H9 (cell line): ENCODE measurements at regions not wholly inside any gene's neighbourhood (a gene's known extent, or its start where the extent isn't known, plus 50 kb on each side); places are given as distances from the start of the nearest gene placed in this dataset.

Source experiments
- DNase-seq: peaks from one replicate; pipeline ENCODE4 v3.0.0-alpha.2; 2017
- H2AFZ ChIP-seq: one replicate; pipeline ENCODE4 v1.6.1; 2013; ENCODE audit warnings: mild to moderate bottlenecking, low read length, control low read depth, moderate library complexity
- H2AK5ac ChIP-seq: 2 replicates; pipeline ENCODE4 v1.6.1; 2013; ENCODE audit warnings: low read length, control low read depth, mixed read lengths; ENCODE audit not compliant: insufficient read length
- H2BK120ac ChIP-seq: one replicate; pipeline ENCODE4 v1.6.1; 2013; ENCODE audit warnings: low read depth, mild to moderate bottlenecking, low read length, control low read depth, inconsistent platforms; ENCODE audit not compliant: poor library complexity, severe bottlenecking
- H2BK12ac ChIP-seq: 2 replicates; pipeline ENCODE4 v1.6.1; 2013; ENCODE audit warnings: low read length, control low read depth, mixed read lengths, low read depth; ENCODE audit not compliant: insufficient read length
- H2BK15ac ChIP-seq: 2 replicates; pipeline ENCODE4 v1.6.1; 2013; ENCODE audit warnings: low read depth, low read length, control low read depth
- H2BK20ac ChIP-seq: one replicate; pipeline ENCODE4 v1.6.1; 2013; ENCODE audit warnings: low read depth, mild to moderate bottlenecking, low read length, control low read depth, inconsistent platforms; ENCODE audit not compliant: poor library complexity, severe bottlenecking
- H2BK5ac ChIP-seq: 2 replicates; pipeline ENCODE4 v1.6.1; 2013; ENCODE audit warnings: low read length, control low read depth, mixed read lengths; ENCODE audit not compliant: insufficient read length
- H3K14ac ChIP-seq: 2 replicates; pipeline ENCODE4 v1.6.1; 2013; ENCODE audit warnings: low read length, control low read depth; ENCODE audit not compliant: insufficient read depth
- H3K18ac ChIP-seq: 2 replicates; pipeline ENCODE4 v1.6.1; 2013; ENCODE audit warnings: low read depth, mild to moderate bottlenecking, mixed read lengths, low read length, control low read depth; ENCODE audit not compliant: insufficient read length
- H3K23ac ChIP-seq: 2 replicates; pipeline ENCODE4 v1.6.1; 2013; ENCODE audit warnings: low read length, control low read depth, mixed read lengths, low read depth; ENCODE audit not compliant: insufficient read length
- H3K23me2 ChIP-seq: 2 replicates; pipeline ENCODE4 v1.6.1; 2013; ENCODE audit warnings: low read depth, mild to moderate bottlenecking, mixed read lengths, low read length, control low read depth; ENCODE audit not compliant: insufficient read length, poor library complexity, severe bottlenecking
- H3K27ac ChIP-seq: 2 replicates; pipeline ENCODE4 v1.5.1; 2013; ENCODE audit warnings: low read length, control low read depth, mixed read lengths, low read depth; ENCODE audit not compliant: insufficient read length
- H3K27me3 ChIP-seq: 2 replicates; pipeline ENCODE4 v1.6.1; 2013; ENCODE audit warnings: low read length, control low read depth, inconsistent platforms; ENCODE audit not compliant: insufficient read depth
- H3K4ac ChIP-seq: 2 replicates; pipeline ENCODE4 v1.6.1; 2013; ENCODE audit warnings: low read depth, mild to moderate bottlenecking, control low read depth, inconsistent platforms, low read length, moderate library complexity
- H3K4me1 ChIP-seq: 2 replicates; pipeline ENCODE4 v1.6.1; 2013; ENCODE audit warnings: low read length, control low read depth, inconsistent platforms; ENCODE audit not compliant: insufficient read depth
- H3K4me2 ChIP-seq: 2 replicates; pipeline ENCODE4 v1.6.1; 2013; ENCODE audit warnings: low read length, control low read depth, mixed read lengths; ENCODE audit not compliant: insufficient read length, insufficient read depth
- H3K56ac ChIP-seq: 2 replicates; pipeline ENCODE4 v1.6.1; 2013; ENCODE audit warnings: low read depth, mild to moderate bottlenecking, mixed read lengths, low read length, control low read depth; ENCODE audit not compliant: insufficient read length
- H3K79me1 ChIP-seq: 2 replicates; pipeline ENCODE4 v1.6.1; 2013; ENCODE audit warnings: low read depth, mild to moderate bottlenecking, moderate library complexity, low read length, control low read depth, inconsistent platforms; ENCODE audit not compliant: insufficient read depth, poor library complexity, severe bottlenecking
- H3K79me2 ChIP-seq: 2 replicates; pipeline ENCODE4 v1.6.1; 2013; ENCODE audit warnings: low read length, control low read depth, inconsistent platforms; ENCODE audit not compliant: insufficient read depth
- H3K9ac ChIP-seq: 2 replicates; pipeline ENCODE4 v1.6.1; 2013; ENCODE audit warnings: low read length, control low read depth, mixed read lengths; ENCODE audit not compliant: insufficient read length; ENCODE audit errors: extremely low read depth
- H3K9me3 ChIP-seq: one replicate; pipeline ENCODE4 v1.6.1; 2013; ENCODE audit warnings: low read depth, low read length, inconsistent platforms; ENCODE audit not compliant: control insufficient read depth
- H3T11ph ChIP-seq: one replicate; pipeline ENCODE4 v1.6.1; 2013; ENCODE audit warnings: mild to moderate bottlenecking, low read length, control low read depth, inconsistent platforms
- H4K20me1 ChIP-seq: one replicate; pipeline ENCODE4 v1.6.1; 2013; ENCODE audit not compliant: control insufficient read depth, insufficient read length, insufficient read depth
- H4K5ac ChIP-seq: 2 replicates; pipeline ENCODE4 v1.6.1; 2013; ENCODE audit warnings: low read depth, mild to moderate bottlenecking, mixed read lengths, low read length, control low read depth; ENCODE audit not compliant: insufficient read length
- H4K8ac ChIP-seq: replicated peaks from 2 replicates; pipeline ENCODE4 v1.6.1; 2013; ENCODE audit warnings: low read length, control low read depth, mixed read lengths, low read depth; ENCODE audit not compliant: insufficient read length
- H4K91ac ChIP-seq: 2 replicates; pipeline ENCODE4 v1.6.1; 2013; ENCODE audit warnings: low read depth, mild to moderate bottlenecking, moderate library complexity, mixed read lengths, low read length, control low read depth; ENCODE audit not compliant: insufficient read length
- H3K27ac Mint-ChIP-seq, 3 experiments: 2 replicates in 2 of 3; 3 replicates in 1 of 3; pipeline ENCODE4 v1.8.0; 2020 to 2021; ENCODE audit warnings: mixed read lengths in 3 of 3, mild to moderate bottlenecking in 1 of 3, moderate library complexity in 1 of 3
- H3K27me3 Mint-ChIP-seq: 2 replicates; pipeline ENCODE4 v1.8.0; 2021; ENCODE audit warnings: low read depth, mild to moderate bottlenecking, moderate library complexity, mixed read lengths
- H3K36me3 Mint-ChIP-seq, 3 experiments: 2 replicates in 2 of 3; 3 replicates in 1 of 3; pipeline ENCODE4 v1.8.0; 2020 to 2021; ENCODE audit warnings: low read depth in 3 of 3, mixed read lengths in 3 of 3; ENCODE audit not compliant: insufficient read depth in 1 of 3
- H3K4me1 Mint-ChIP-seq, 2 experiments: 2 replicates each; pipeline ENCODE4 v1.8.0; 2020; ENCODE audit warnings: mixed read lengths in 2 of 2
- H3K4me3 Mint-ChIP-seq, 2 experiments: 2 replicates in 1 of 2; 3 replicates in 1 of 2; pipeline ENCODE4 v1.8.0; 2020 to 2021; ENCODE audit warnings: mild to moderate bottlenecking in 2 of 2, mixed read lengths in 2 of 2, moderate library complexity in 1 of 2
- H3K9me3 Mint-ChIP-seq, 2 experiments: 2 replicates in 1 of 2; 3 replicates in 1 of 2; pipeline ENCODE4 v1.8.0; 2020; ENCODE audit warnings: mild to moderate bottlenecking in 2 of 2, mixed read lengths in 2 of 2, moderate library complexity in 1 of 2
- WGBS: extraction: QIAGEN DNeasy Blood & Tissue Kit; methylation state at CpG from one replicate; pipeline ENCODE4 v1.1.7; 2013; ENCODE audit warnings: missing lambda C conversion rate, low lambda C conversion rate, mixed read lengths; ENCODE audit not compliant: insufficient read length; ENCODE audit errors: extremely low coverage; 5-methylcytosine and 5-hydroxymethylcytosine counted together
- TF ChIP-seq, protein P1 (sequence below): fragments of 200-600 bp; sonication (generic); conservative IDR thresholded peaks from 3 replicates; pipeline ENCODE4 v1.8.0; 2021; ENCODE audit warnings: antibody characterized with exemption, mild to moderate bottlenecking

DNA sequence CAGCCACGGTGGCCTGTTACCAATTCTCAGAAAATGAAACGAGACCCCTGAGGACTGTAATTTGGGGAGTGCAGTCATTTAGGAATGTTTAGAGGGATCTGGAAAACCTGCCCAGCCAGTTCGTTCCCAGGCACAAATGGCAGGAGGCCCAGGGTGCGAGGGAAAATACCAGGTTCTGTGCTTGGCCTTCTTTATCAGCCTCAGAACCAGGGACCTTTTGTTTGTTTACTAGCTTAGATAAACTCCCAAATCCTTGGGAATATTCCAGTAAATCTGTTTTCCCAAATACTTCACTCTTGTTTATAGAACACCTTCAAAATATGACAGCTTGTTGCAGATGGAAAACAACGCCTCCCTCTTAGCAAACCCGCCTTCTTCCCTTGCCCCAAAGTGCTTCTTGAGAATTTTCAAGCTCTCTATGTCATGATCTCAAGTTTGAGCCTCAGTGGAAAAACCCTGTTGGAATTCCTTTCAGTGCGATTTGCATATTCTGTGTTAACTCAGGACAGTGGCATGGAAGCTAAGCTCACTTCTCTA, 400.3 kb upstream of the SMIM21 start:
- no peaks in the 10 kb centered on the region for H3K27me3 ChIP-seq
- no peak overlapping the region for H4K5ac ChIP-seq
- peaks cover 34% of the 10 kb centered on the region in 2 experiments for H3K4me1 Mint-ChIP-seq
- H3K27me3 Mint-ChIP-seq, result no peaks in the 10 kb centered on the region; the same call in 1 of the 2 replicates
- H3K9ac ChIP-seq, result no peak overlapping the region
- WGBS, result no CpG with 5 or more reads among the region's 7 CpGs
- H4K8ac ChIP-seq, result no peak overlapping the region
- peaks cover 3% of the 10 kb centered on the region; the same call in 1 of the 2 replicates for H3K4me1 ChIP-seq
- no peak overlapping the region for H3T11ph ChIP-seq
- no peak overlapping the region for H2AFZ ChIP-seq
- no peak overlapping the region for H3K56ac ChIP-seq
- H2BK5ac ChIP-seq, result no peak overlapping the region
- no peak overlapping the region for H3K4ac ChIP-seq
- no peak overlapping the region for H3K27ac ChIP-seq
- H3K9me3 ChIP-seq, result no peaks in the 10 kb centered on the region
- H2BK120ac ChIP-seq, result no peak overlapping the region
- no peak overlapping the region for H3K4me3 Mint-ChIP-seq
- H2BK15ac ChIP-seq, result no peak overlapping the region
- H3K4me2 ChIP-seq, result no peak overlapping the region
- no peaks in the 10 kb centered on the region for H4K20me1 ChIP-seq
- no peaks in the 10 kb centered on the region for H3K79me1 ChIP-seq
- H3K27ac Mint-ChIP-seq, result peak overlapping the region in 1 of 3 experiments; percentile 85; a peak in 3 of 7 replicates
- TF ChIP-seq, protein P1, sequence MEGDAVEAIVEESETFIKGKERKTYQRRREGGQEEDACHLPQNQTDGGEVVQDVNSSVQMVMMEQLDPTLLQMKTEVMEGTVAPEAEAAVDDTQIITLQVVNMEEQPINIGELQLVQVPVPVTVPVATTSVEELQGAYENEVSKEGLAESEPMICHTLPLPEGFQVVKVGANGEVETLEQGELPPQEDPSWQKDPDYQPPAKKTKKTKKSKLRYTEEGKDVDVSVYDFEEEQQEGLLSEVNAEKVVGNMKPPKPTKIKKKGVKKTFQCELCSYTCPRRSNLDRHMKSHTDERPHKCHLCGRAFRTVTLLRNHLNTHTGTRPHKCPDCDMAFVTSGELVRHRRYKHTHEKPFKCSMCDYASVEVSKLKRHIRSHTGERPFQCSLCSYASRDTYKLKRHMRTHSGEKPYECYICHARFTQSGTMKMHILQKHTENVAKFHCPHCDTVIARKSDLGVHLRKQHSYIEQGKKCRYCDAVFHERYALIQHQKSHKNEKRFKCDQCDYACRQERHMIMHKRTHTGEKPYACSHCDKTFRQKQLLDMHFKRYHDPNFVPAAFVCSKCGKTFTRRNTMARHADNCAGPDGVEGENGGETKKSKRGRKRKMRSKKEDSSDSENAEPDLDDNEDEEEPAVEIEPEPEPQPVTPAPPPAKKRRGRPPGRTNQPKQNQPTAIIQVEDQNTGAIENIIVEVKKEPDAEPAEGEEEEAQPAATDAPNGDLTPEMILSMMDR, result no peak
- no peak overlapping the region for H3K23ac ChIP-seq
- no peaks in the 10 kb centered on the region for H3K79me2 ChIP-seq
- no peak overlapping the region for H2BK20ac ChIP-seq
- no peak overlapping the region for H2BK12ac ChIP-seq
- H3K36me3 Mint-ChIP-seq, result peaks cover 0 to 5% (median 0%) of the 10 kb centered on the region in 3 experiments; a peak in 3 of 7 replicates
- H4K91ac ChIP-seq, result no peak overlapping the region
- DNase-seq, result no peak
- H3K14ac ChIP-seq, result no peak overlapping the region
- no peak overlapping the region for H2AK5ac ChIP-seq
- H3K23me2 ChIP-seq, result no peaks in the 10 kb centered on the region
- H3K18ac ChIP-seq, result no peak overlapping the region
- H3K9me3 Mint-ChIP-seq, result peaks cover 0 to 4% of the 10 kb centered on the region in 2 experiments; a peak in 1 of 5 replicates
